Neuronal stem cell (in vitro differentiated cells): ENCODE measurements at regions not wholly inside any gene's neighbourhood (a gene's known extent, or its start where the extent isn't known, plus 50 kb on each side); places are given as distances from the start of the nearest gene placed in this dataset.

Experiments used
- DNase-seq: peaks from one replicate; pipeline ENCODE4 v3.0.0-alpha.2; 2013; ENCODE audit warnings: low spot score
- H2AFZ ChIP-seq: one replicate; pipeline ENCODE4 v1.6.1; 2013; ENCODE audit warnings: mild to moderate bottlenecking, low read length, inconsistent platforms
- H2AK5ac ChIP-seq: 2 replicates; pipeline ENCODE4 v1.6.1; 2013; ENCODE audit warnings: low read depth, mild to moderate bottlenecking, inconsistent platforms, low read length, moderate library complexity, mixed read lengths
- H2BK120ac ChIP-seq: 2 replicates; pipeline ENCODE4 v1.6.1; 2013; ENCODE audit warnings: low read depth, mild to moderate bottlenecking, inconsistent platforms, low read length, moderate library complexity, mixed read lengths
- H2BK12ac ChIP-seq: one replicate; pipeline ENCODE4 v1.6.1; 2013; ENCODE audit warnings: low read length, inconsistent platforms
- H2BK15ac ChIP-seq: 2 replicates; pipeline ENCODE4 v1.6.1; 2013; ENCODE audit warnings: mild to moderate bottlenecking, low read length, inconsistent platforms, mixed read lengths
- H2BK5ac ChIP-seq: one replicate; pipeline ENCODE4 v1.6.1; 2013; ENCODE audit warnings: inconsistent platforms, mild to moderate bottlenecking, low read length, moderate library complexity
- H3K14ac ChIP-seq: one replicate; pipeline ENCODE4 v1.6.1; 2013; ENCODE audit warnings: low read length, inconsistent platforms
- H3K18ac ChIP-seq: 2 replicates; pipeline ENCODE4 v1.6.1; 2013; ENCODE audit warnings: low read length, inconsistent platforms
- H3K23ac ChIP-seq: 2 replicates; pipeline ENCODE4 v1.6.1; 2013; ENCODE audit warnings: low read depth, mild to moderate bottlenecking, mixed read lengths, low read length, inconsistent platforms; ENCODE audit not compliant: poor library complexity
- H3K27ac ChIP-seq: replicated peaks from 3 replicates; pipeline ENCODE4 v1.5.1; 2013; ENCODE audit warnings: low read length, inconsistent platforms
- H3K27me3 ChIP-seq, 3 experiments: 2 replicates each; pipeline ENCODE4 v1.6.1; 2013; ENCODE audit warnings: low read length in 3 of 3, mild to moderate bottlenecking in 2 of 3, inconsistent platforms in 1 of 3, low read depth in 1 of 3, mixed read lengths in 1 of 3, moderate library complexity in 1 of 3; ENCODE audit not compliant: control insufficient read depth in 3 of 3, insufficient read depth in 3 of 3
- H3K36me3 ChIP-seq, 2 donors: replicated peaks in 1 of 2; 2 replicates each; pipeline ENCODE4 v1.6.1; 2013; ENCODE audit warnings: low read length in 2 of 2; ENCODE audit not compliant: control insufficient read depth in 2 of 2, insufficient read depth in 2 of 2
- H3K4ac ChIP-seq: 2 replicates; pipeline ENCODE4 v1.6.1; 2013; ENCODE audit warnings: inconsistent platforms, mild to moderate bottlenecking, low read length, moderate library complexity
- H3K4me1 ChIP-seq, 2 donors: 1 replicate in 1 of 2; 2 replicates in 1 of 2; pipeline ENCODE4 v1.6.1; 2013; ENCODE audit warnings: low read length in 2 of 2, low read depth in 1 of 2; ENCODE audit not compliant: control insufficient read depth in 2 of 2, insufficient read depth in 1 of 2
- H3K4me2 ChIP-seq: one replicate; pipeline ENCODE4 v1.6.1; 2013; ENCODE audit warnings: mild to moderate bottlenecking, low read length, inconsistent platforms; ENCODE audit not compliant: insufficient read depth, poor library complexity, severe bottlenecking
- H3K4me3 ChIP-seq, 2 donors: 2 replicates each; pipeline ENCODE4 v1.5.1; 2013; ENCODE audit warnings: low read length in 2 of 2, mild to moderate bottlenecking in 2 of 2, inconsistent platforms in 1 of 2, moderate library complexity in 1 of 2
- H3K79me1 ChIP-seq: one replicate; pipeline ENCODE4 v1.6.1; 2013; ENCODE audit warnings: low read depth, mild to moderate bottlenecking, inconsistent platforms, low read length, moderate library complexity
- H3K9ac ChIP-seq: one replicate; pipeline ENCODE4 v1.6.1; 2013; ENCODE audit warnings: mild to moderate bottlenecking, low read depth, low read length, inconsistent platforms; ENCODE audit not compliant: poor library complexity
- H3K9me3 ChIP-seq, 2 donors: replicated peaks in 1 of 2; 2 replicates each; pipeline versions ENCODE3 to v1.6.1; 2013; ENCODE audit warnings: low read length in 2 of 2, mild to moderate bottlenecking in 2 of 2, inconsistent platforms in 1 of 2, low read depth in 1 of 2, mixed read lengths in 1 of 2, moderate library complexity in 1 of 2; ENCODE audit not compliant: control insufficient read depth in 2 of 2, insufficient read depth in 1 of 2
- H4K8ac ChIP-seq: one replicate; pipeline ENCODE4 v1.6.1; 2013; ENCODE audit warnings: low read depth, mild to moderate bottlenecking, inconsistent platforms, low read length, moderate library complexity
- H4K91ac ChIP-seq: one replicate; pipeline ENCODE4 v1.6.1; 2013; ENCODE audit warnings: low read length, low read depth, mild to moderate bottlenecking, inconsistent platforms; ENCODE audit not compliant: poor library complexity
- WGBS, 2 donors: extraction: QIAGEN DNeasy Blood & Tissue Kit; methylation state at CpG; one replicate each; pipeline ENCODE4 v1.1.7; 2013; ENCODE audit warnings: missing lambda C conversion rate in 2 of 2, mixed read lengths in 1 of 2; ENCODE audit not compliant: insufficient read length in 2 of 2, insufficient replicate concordance in 1 of 2; ENCODE audit errors: extremely low coverage in 2 of 2; 5-methylcytosine and 5-hydroxymethylcytosine counted together

- H3K36me3 ChIP-seq: no peaks in the 10 kb centered on the region
- no peaks in the 10 kb centered on the region for H3K27me3 ChIP-seq
- no peak overlapping the region for H2BK120ac ChIP-seq
- H3K4me2 ChIP-seq: no peak overlapping the region
- no peaks in the 10 kb centered on the region for H3K9me3 ChIP-seq
- no peak overlapping the region for H2BK15ac ChIP-seq
- H2AFZ ChIP-seq: no peak overlapping the region
- H4K91ac ChIP-seq: no peak overlapping the region
- no peak overlapping the region for H2AK5ac ChIP-seq
- H2BK5ac ChIP-seq: no peak overlapping the region
- no peak overlapping the region for H3K27ac ChIP-seq
- H3K4me1 ChIP-seq: peaks cover 4 to 12% of the 10 kb centered on the region in 2 donors
- no peaks in the 10 kb centered on the region for H3K79me1 ChIP-seq
- H3K14ac ChIP-seq: no peak overlapping the region
- H3K4ac ChIP-seq: no peak overlapping the region
- H3K4me3 ChIP-seq: no peak overlapping the region
- DNase-seq: no peak
- no peak overlapping the region for H2BK12ac ChIP-seq
- no peak overlapping the region for H3K9ac ChIP-seq
- no peak overlapping the region for H3K18ac ChIP-seq
- no peak overlapping the region for H3K23ac ChIP-seq
- no peak overlapping the region for H4K8ac ChIP-seq
Observed at GRCh38 chr12:90226211-90226610, 517.6 kb upstream of the ATP2B1 start.

DNA sequence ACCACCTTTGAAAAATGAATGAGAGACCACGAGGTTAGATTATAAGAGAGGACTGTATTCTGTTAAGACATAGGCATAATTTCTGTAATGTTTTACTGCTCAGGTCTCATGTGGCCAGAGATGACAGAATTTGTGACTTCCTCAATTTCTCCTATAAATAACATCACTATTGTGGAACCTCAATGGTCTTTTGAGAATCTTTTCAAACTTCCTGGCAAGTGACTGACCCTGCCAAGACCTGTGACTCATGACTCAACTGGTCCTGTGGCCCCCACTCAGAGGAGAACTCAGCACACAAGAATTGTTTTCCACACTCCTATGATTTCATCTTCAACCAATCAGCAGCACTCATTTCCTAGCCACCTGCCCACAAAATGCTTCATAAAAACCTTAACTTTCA is 508.2 kb upstream of the ATP2B1 start:
- H4K8ac ChIP-seq: no peak overlapping the region
- H3K18ac ChIP-seq: no peak overlapping the region
- H2AFZ ChIP-seq: no peak overlapping the region
- H2AK5ac ChIP-seq: no peak overlapping the region
- H3K4me2 ChIP-seq: no peak overlapping the region
- no peak overlapping the region for H2BK15ac ChIP-seq
- no CpG with 5 or more reads among the region's 1 CpG for WGBS, 2 donors
- no peaks in the 10 kb centered on the region for H3K36me3 ChIP-seq
- H3K14ac ChIP-seq: no peak overlapping the region
- no peaks in the 10 kb centered on the region for H3K27me3 ChIP-seq
- H3K79me1 ChIP-seq: no peaks in the 10 kb centered on the region
- H3K9me3 ChIP-seq: no peaks in the 10 kb centered on the region
- no peak overlapping the region for H3K4me3 ChIP-seq
- no peak overlapping the region for H2BK120ac ChIP-seq
- H2BK12ac ChIP-seq: no peak overlapping the region
- H4K91ac ChIP-seq: no peak overlapping the region
- no peak overlapping the region for H3K23ac ChIP-seq
- peaks cover 0 to 5% of the 10 kb centered on the region in 2 donors for H3K4me1 ChIP-seq
- H3K9ac ChIP-seq: no peak overlapping the region
- H3K4ac ChIP-seq: no peak overlapping the region
- no peak for DNase-seq
- no peak overlapping the region for H3K27ac ChIP-seq
- no peak overlapping the region for H2BK5ac ChIP-seq

DNA sequence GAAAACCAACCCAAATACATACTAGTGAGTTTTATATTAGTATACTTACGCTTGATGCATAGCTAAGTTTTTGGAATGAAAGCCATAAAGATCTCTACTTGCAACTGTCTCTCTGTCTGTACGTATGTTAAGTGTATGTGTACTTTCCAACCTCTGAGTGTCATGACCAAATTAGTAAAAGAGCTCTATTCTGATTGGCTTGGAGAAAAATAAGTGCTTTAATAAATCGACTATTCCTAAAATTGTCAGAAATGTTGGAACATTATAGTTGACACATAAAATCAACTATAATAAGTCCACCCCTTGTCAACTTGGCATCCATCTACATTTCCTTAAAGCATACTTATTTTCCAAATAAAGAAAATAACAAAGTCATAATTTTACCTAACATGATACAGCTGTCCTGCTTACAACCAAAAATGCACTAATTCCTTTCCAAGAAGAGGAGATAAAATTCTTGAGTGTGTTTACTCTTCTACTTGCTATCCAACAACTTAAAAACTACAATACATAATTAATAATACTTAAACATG is 507.4 kb upstream of the ATP2B1 start:
- H3K14ac ChIP-seq: no peak overlapping the region
- H4K8ac ChIP-seq: no peak overlapping the region
- no peak overlapping the region for H3K9ac ChIP-seq
- H3K4ac ChIP-seq: no peak overlapping the region
- no peaks in the 10 kb centered on the region for H3K27me3 ChIP-seq
- no peak overlapping the region for H3K23ac ChIP-seq
- no peak overlapping the region for H3K27ac ChIP-seq
- no peak overlapping the region for H2BK15ac ChIP-seq
- no CpG with 5 or more reads among the region's 3 CpGs for WGBS, 2 donors
- H4K91ac ChIP-seq: no peak overlapping the region
- H3K79me1 ChIP-seq: no peaks in the 10 kb centered on the region
- H2BK120ac ChIP-seq: no peak overlapping the region
- H3K9me3 ChIP-seq: no peaks in the 10 kb centered on the region
- H3K4me1 ChIP-seq: peaks cover 0 to 5% of the 10 kb centered on the region in 2 donors
- no peak overlapping the region for H2BK5ac ChIP-seq
- no peaks in the 10 kb centered on the region for H3K36me3 ChIP-seq
- no peak overlapping the region for H3K18ac ChIP-seq
- no peak overlapping the region for H3K4me2 ChIP-seq
- H3K4me3 ChIP-seq: no peak overlapping the region
- H2AFZ ChIP-seq: no peak overlapping the region
- no peak overlapping the region for H2BK12ac ChIP-seq
- H2AK5ac ChIP-seq: no peak overlapping the region
- no peak for DNase-seq

DNA sequence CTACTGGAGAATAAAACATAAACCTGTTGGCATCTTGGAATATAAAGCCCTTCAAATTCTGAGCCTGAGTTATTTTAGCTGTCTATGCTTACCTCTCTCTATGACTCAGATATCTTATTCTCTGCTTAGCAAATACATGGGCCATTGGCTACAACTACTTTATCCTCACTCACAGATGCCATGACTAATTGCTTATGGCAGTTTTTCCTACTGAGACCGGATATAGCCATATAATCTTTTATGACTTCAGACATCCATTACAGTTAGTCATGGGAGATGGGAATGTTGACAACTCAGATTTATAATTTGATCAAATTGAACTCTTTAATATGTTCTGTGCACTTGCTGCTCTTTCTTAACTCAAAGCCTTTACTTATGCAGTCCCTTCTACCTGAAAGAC is 502.4 kb upstream of the ATP2B1 start:
- no peak overlapping the region for H3K4me2 ChIP-seq
- no peak overlapping the region for H3K18ac ChIP-seq
- no peak overlapping the region for H2AK5ac ChIP-seq
- H3K9me3 ChIP-seq: peaks cover 2 to 13% of the 10 kb centered on the region in 2 donors
- WGBS, 2 donors: no CpG with 5 or more reads among the region's 1 CpG
- no peaks in the 10 kb centered on the region for H3K27me3 ChIP-seq
- H3K79me1 ChIP-seq: no peaks in the 10 kb centered on the region
- H3K4me3 ChIP-seq: no peak overlapping the region
- H3K23ac ChIP-seq: no peak overlapping the region
- DNase-seq: no peak
- H3K9ac ChIP-seq: no peak overlapping the region
- no peak overlapping the region for H3K4ac ChIP-seq
- no peak overlapping the region for H2BK5ac ChIP-seq
- no peaks in the 10 kb centered on the region for H3K36me3 ChIP-seq
- H4K8ac ChIP-seq: no peak overlapping the region
- H2AFZ ChIP-seq: no peak overlapping the region
- no peak overlapping the region for H2BK15ac ChIP-seq
- no peak overlapping the region for H2BK12ac ChIP-seq
- H3K4me1 ChIP-seq: no peaks in the 10 kb centered on the region
- no peak overlapping the region for H3K14ac ChIP-seq
- H2BK120ac ChIP-seq: no peak overlapping the region
- no peak overlapping the region for H3K27ac ChIP-seq
- H4K91ac ChIP-seq: no peak overlapping the region
